Thymus (tissue), 11 donors: ENCODE measurements at regions not wholly inside any gene's neighbourhood (a gene's known extent, or its start where the extent isn't known, plus 50 kb on each side); places are given as distances from the start of the nearest gene placed in this dataset.

Source experiments
- DNase-seq, 9 donors: peaks; one replicate each; pipeline ENCODE4 v3.0.0-alpha.2; 2013; ENCODE audit warnings: low spot score in 9 of 9, low read depth in 6 of 9, missing footprints in 1 of 9
- H3K27ac ChIP-seq, 2 donors: one replicate each; pipeline ENCODE4 v1.5.1; 2013; ENCODE audit warnings: control low read depth in 1 of 2, low read depth in 1 of 2, low read length in 1 of 2, mild to moderate bottlenecking in 1 of 2, moderate library complexity in 1 of 2
- H3K27me3 ChIP-seq, 2 donors: one replicate each; pipeline ENCODE4 v1.5.1; 2013; ENCODE audit warnings: low read length in 1 of 2; ENCODE audit not compliant: control insufficient read depth in 2 of 2, insufficient read depth in 1 of 2
- H3K36me3 ChIP-seq, 2 donors: one replicate each; pipeline ENCODE4 v1.5.1; 2013; ENCODE audit warnings: low read length in 1 of 2, mild to moderate bottlenecking in 1 of 2, moderate library complexity in 1 of 2; ENCODE audit not compliant: control insufficient read depth in 2 of 2, insufficient read depth in 2 of 2
- H3K4me1 ChIP-seq, 2 donors: one replicate each; pipeline ENCODE4 v1.5.1; 2013; ENCODE audit warnings: low read length in 2 of 2; ENCODE audit not compliant: control insufficient read depth in 2 of 2, insufficient read depth in 2 of 2
- H3K4me3 ChIP-seq, 2 donors: one replicate each; pipeline ENCODE4 v1.5.1; 2013; ENCODE audit warnings: low read length in 2 of 2, control low read depth in 1 of 2, mild to moderate bottlenecking in 1 of 2
- H3K9me3 ChIP-seq, 2 donors: one replicate each; pipeline ENCODE4 v1.5.1; 2013; ENCODE audit warnings: low read length in 1 of 2, mild to moderate bottlenecking in 1 of 2; ENCODE audit not compliant: control insufficient read depth in 2 of 2, insufficient read depth in 1 of 2
- WGBS: extraction: QIAGEN DNeasy Blood & Tissue Kit; methylation state at CpG from one replicate; pipeline ENCODE4 v1.1.7; 2013; 5-methylcytosine and 5-hydroxymethylcytosine counted together
- donor health status: healthy.

DNA sequence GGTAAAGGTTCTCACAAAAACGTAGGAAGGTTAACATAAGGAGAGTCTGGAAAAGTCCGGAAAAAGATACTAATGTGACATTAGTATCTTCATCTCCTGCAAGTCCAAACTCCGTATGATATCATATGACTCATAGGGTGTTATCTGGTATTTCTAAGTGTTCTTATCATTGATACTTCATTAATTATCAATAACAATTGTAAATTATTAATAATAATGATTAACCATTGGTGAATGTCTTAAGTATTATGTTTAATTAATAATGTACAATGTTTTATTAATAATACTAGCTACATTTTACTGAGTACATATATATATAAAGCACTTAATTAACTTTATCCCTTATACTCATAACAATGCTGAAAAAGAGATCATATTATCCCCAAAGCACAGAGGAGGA is 402.4 kb downstream of the SEMA3D start:
- Histone ChIP-seq H3K36me3 (no peaks in the 10 kb centered on the region), H3K9me3 (no peaks in the 10 kb centered on the region), H3K27ac (no peak overlapping the region), H3K4me1 (no peaks in the 10 kb centered on the region), H3K27me3 (no peaks in the 10 kb centered on the region), H3K4me3 (no peak overlapping the region)
- 97% methylated on average over 3 of the region's 3 CpGs for WGBS
- no peak for DNase-seq

DNA sequence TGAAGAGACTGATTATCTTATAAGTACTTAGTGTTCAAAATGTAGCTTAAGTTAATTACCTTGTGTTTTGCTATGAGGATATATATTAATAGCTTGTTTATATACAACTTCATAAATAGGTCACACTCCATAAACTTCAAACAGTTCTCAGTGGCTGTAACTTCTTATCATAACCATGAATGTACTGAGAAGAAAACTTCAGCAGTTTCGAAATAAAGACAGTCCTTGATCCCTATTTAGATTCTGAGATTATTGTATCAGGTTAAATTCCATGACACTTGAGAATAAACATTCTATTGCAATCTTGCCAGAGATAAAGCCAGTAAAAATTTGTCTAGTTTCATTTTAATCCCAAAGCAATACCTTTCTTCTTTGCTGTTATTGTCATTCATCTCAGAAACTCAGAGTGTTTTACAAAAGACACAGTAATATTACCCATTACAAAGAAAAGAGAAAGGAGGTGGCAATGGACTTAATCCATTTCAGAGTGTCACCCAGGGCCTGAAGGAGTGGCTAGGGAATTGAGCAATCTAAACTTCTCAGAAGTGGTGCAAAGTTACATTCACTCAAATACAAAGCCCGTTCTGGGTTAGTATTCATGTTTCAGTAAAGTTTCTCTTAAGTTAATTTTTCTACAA is 403.6 kb downstream of the SEMA3D start:
- H3K27ac ChIP-seq = no peak overlapping the region
- no peak for DNase-seq

DNA sequence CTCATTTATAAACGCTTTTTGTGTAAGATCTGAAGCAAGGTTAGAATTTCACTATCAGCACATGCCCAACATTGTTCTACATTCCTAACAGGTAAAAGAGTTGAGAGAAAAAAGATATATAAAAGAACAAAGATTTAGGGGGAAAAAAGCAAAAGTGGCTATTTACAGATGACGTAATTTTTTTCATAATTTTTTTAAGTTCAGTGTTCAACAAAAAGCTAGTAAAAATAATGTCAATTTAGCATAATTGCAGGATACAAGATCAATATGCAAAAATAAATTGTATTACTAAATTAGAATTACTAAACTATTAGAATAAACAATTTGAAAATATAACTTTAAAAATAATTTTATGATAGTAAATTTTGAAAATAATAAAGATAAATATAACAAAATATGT is 405.0 kb downstream of the SEMA3D start:
- H3K27me3 ChIP-seq = no peaks in the 10 kb centered on the region
- H3K36me3 ChIP-seq = no peaks in the 10 kb centered on the region
- no peaks in the 10 kb centered on the region for H3K4me1 ChIP-seq
- no peak overlapping the region for H3K4me3 ChIP-seq
- no peak for DNase-seq
- WGBS = 97% methylated on average over 2 of the region's 2 CpGs
- no peaks in the 10 kb centered on the region for H3K9me3 ChIP-seq
- H3K27ac ChIP-seq = no peak overlapping the region

More for the DNA sequence above, 403.6 kb downstream of the SEMA3D start:
- Histone ChIP-seq H3K4me1 (no peaks in the 10 kb centered on the region), H3K27me3 (no peaks in the 10 kb centered on the region), H3K9me3 (no peaks in the 10 kb centered on the region), H3K36me3 (no peaks in the 10 kb centered on the region), H3K4me3 (no peak overlapping the region)
- WGBS = 83% methylated on average over 2 of the region's 2 CpGs

DNA sequence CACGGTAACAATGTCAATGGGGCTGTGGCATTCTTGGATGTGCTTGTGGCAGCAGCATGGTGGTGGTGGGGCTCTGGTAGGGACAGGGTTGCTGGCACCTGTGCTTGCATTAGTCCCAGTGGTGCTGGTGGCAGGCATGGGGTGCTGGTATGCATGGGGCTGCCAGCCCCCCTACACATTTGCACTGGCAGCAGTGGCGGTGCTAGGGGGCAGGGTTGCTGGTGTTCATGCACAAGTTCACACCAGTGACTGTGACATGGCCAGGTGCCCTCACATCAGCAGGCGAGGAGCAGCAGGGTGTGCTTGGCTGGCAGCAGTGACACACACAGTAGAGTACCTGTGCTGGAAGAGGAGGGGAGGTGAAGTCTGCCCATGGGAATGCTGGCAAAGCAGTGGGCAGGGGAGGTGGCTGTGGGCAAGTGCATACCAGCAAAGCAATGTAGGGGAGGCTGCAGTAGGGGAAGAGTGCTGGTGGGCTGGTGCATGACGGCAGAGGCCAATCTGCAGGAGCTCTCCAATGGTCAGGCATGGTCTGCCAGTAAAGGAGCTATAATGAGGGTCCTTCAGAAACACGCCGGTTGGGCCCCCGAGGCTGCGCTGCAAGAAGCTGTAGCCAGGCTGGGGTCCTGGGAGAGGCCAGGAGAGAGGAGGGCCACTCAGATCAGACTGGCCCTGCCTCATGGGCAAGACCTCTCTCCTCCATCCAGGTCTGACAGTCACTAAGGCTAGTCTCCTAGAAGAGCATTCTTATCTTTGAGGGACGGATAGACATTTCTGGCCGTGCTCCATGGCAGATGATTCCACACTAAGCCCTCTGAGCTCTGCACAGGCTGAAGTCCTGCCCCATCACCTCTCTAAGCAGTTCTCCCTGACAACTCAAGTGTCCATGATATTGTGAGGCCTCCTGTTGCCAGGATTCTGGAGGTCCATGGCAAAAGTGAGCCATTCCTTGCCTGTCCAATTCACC is 406.4 kb downstream of the SEMA3D start:
- H3K4me1 ChIP-seq = no peaks in the 10 kb centered on the region
- 96% methylated on average over 10 of the region's 10 CpGs for WGBS
- H3K27me3 ChIP-seq = no peaks in the 10 kb centered on the region
- DNase-seq = no peak
- no peaks in the 10 kb centered on the region for H3K36me3 ChIP-seq
- no peaks in the 10 kb centered on the region for H3K9me3 ChIP-seq
- no peak overlapping the region for H3K4me3 ChIP-seq
- H3K27ac ChIP-seq = no peak overlapping the region

DNA sequence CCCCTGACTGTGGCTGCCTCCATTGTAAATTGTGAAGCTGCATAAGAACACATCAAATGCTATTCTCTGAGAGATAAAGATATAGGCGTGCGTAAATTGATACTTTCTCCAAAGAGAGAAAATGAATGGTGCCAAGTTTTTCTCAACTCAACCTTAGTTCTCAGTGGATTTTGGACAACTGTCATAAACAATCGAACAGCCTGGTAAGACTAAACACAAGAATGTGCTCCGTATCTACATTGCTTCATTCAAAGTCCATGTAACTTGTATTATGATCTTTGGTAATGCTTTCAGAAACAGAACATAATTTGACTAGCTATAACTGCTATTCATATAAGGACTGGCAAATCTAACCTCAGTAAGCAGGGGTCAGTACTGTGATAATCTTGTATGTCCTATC is 429.1 kb downstream of the SEMA3D start:
- H3K27me3 ChIP-seq = no peaks in the 10 kb centered on the region
- 94% methylated on average over 4 of the region's 4 CpGs for WGBS
- H3K4me1 ChIP-seq = no peaks in the 10 kb centered on the region
- no peaks in the 10 kb centered on the region for H3K36me3 ChIP-seq
- no peaks in the 10 kb centered on the region for H3K9me3 ChIP-seq
- no peak overlapping the region for H3K4me3 ChIP-seq
- DNase-seq = no peak
- no peak overlapping the region for H3K27ac ChIP-seq

DNA sequence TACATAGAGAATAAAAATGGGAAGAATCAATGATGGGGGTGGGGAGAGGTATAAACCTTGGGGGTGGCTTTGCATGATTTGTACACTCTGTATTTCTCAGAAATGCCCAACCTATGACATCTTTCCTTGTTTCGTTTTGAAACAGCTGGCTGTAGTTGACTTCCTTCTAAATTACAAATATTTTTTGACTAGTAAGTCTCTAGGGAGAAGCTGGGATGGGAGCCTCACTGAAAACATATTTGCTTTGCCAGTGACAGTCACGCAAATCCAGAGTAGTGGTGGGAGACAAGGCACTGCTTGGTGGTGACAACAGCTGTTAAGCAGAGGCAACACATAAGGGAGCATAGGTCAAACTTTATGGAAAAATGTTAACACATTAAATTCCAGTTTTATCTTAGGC is 440.5 kb downstream of the SEMA3D start:
- Histone ChIP-seq H3K27ac (no peak overlapping the region), H3K36me3 (no peaks in the 10 kb centered on the region), H3K9me3 (no peaks in the 10 kb centered on the region), H3K4me3 (no peak overlapping the region), H3K27me3 (no peaks in the 10 kb centered on the region), H3K4me1 (no peaks in the 10 kb centered on the region)
- no peak for DNase-seq
- WGBS = 88% methylated on average over 2 of the region's 2 CpGs

DNA sequence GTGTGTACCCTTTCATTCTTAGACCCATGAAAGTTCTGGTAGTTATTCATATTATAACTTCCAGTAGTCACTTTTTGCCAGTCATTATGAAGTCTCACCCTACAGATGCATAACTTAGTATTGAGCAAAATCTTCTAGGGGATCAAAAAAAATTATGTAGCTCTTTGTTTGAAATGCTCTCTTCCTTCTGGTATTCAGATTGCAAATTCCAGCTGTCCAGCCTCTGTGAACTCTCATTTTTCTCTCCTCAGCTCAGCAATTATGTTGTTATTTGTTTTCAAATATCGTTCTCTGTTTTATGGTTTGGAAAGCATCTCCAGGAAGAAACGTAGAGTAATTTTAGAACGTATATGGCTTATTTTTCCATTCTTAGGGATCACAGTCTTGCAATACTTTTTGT is 442.5 kb downstream of the SEMA3D start:
- no peaks in the 10 kb centered on the region for H3K9me3 ChIP-seq
- WGBS = 95% methylated on average over 3 of the region's 3 CpGs
- no peak overlapping the region for H3K4me3 ChIP-seq
- H3K27me3 ChIP-seq = no peaks in the 10 kb centered on the region
- no peak overlapping the region for H3K27ac ChIP-seq
- DNase-seq = no peak
- no peaks in the 10 kb centered on the region for H3K4me1 ChIP-seq
- H3K36me3 ChIP-seq = no peaks in the 10 kb centered on the region

DNA sequence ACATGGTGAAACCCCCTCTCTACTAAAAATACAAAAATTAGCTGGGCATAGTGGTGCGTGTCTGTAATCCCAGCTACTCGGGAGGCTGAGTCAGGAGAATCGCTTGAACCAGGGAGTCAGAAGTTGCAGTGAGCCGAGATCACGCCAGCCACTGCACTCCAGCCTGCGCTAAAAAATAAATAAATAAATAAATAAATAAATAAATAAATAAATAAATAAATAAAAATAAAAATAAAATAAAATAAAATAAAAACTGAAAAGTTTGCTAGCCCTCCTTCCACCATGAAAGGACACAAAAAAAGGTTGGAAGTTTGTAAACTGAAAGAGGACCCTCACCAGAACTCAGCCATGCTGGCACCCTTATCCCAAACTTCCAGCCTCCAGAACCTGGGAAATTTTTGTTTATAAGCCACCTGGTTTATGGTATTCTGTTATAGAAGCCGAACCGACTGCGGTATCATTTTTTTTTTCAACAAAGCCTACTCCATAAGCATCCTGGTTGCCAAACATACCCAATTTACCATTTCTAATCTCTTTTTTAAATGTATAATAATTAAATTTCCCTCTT is 448.2 kb downstream of the SEMA3D start:
- Histone ChIP-seq H3K4me1 (no peaks in the 10 kb centered on the region), H3K36me3 (no peaks in the 10 kb centered on the region), H3K9me3 (no peaks in the 10 kb centered on the region), H3K27ac (no peak overlapping the region), H3K27me3 (no peaks in the 10 kb centered on the region), H3K4me3 (no peak overlapping the region)
- DNase-seq = no peak
- 96% methylated on average over 9 of the region's 9 CpGs for WGBS

DNA sequence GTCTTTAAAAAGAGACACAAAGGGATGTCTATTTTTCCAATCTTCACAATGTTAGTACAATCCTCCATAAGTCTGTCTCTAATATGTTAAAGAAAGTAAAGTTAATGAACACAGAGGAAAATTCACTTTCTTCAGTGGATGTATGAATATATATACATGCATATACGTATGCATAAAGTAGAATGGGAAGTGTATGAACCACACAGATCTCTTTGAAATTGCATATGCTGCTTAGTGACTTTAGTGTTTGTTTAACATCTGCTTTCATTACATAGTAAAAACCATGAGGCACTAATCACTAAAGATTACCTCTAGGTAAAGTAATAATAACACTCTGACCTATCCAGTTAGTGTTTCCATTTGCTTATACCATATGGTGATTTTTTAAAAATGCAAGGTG is 451.2 kb downstream of the SEMA3D start:
- no peak for DNase-seq
- Histone ChIP-seq H3K27ac (no peak overlapping the region), H3K4me3 (no peak overlapping the region), H3K9me3 (no peaks in the 10 kb centered on the region), H3K4me1 (no peaks in the 10 kb centered on the region), H3K36me3 (no peaks in the 10 kb centered on the region), H3K27me3 (no peaks in the 10 kb centered on the region)
- 94% methylated on average over 1 of the region's 1 CpG for WGBS
